HepG2 (cell line): ENCODE measurements at regions not wholly inside any gene's neighbourhood (a gene's known extent, or its start where the extent isn't known, plus 50 kb on each side); places are given as distances from the start of the nearest gene placed in this dataset.

Experiments
- CBX1 ChIP-seq: IDR thresholded peaks from one replicate; pipeline ENCODE4 v1.6.1; 2016; ENCODE audit warnings: antibody characterized with exemption, low read depth
- DPF2 ChIP-seq: sonication (generic); formaldehyde crosslinking; IDR thresholded peaks from 2 replicates; pipeline ENCODE4 v1.4.0; 2020; ENCODE audit warnings: mild to moderate bottlenecking, low read depth, missing genetic modification reagents, borderline replicate concordance
- ETV6 ChIP-seq: sonication (generic); formaldehyde crosslinking; conservative IDR thresholded peaks from 2 replicates; pipeline ENCODE4 v1.4.0; 2020; ENCODE audit warnings: missing genetic modification reagents
- EZH2 ChIP-seq: conservative IDR thresholded peaks from 2 replicates; pipeline ENCODE4 v1.6.1; 2012; ENCODE audit warnings: mild to moderate bottlenecking, low read depth, low read length, moderate library complexity
- FOXC1 ChIP-seq: sonication (generic); formaldehyde crosslinking; IDR thresholded peaks from 2 replicates; pipeline ENCODE4 v1.8.0; 2022; ENCODE audit warnings: mild to moderate bottlenecking, missing genetic modification reagents, borderline replicate concordance
- HBP1 ChIP-seq: IDR thresholded peaks from 2 replicates; pipeline ENCODE4 v1.6.1; 2016; ENCODE audit warnings: low read depth, control low read depth
- ISL2 ChIP-seq: sonication (generic); formaldehyde crosslinking; IDR thresholded peaks from 2 replicates; pipeline ENCODE4 v1.5.0; 2020; ENCODE audit warnings: missing genetic modification reagents
- PBX2 ChIP-seq: IDR thresholded peaks from 2 replicates; pipeline ENCODE4 v1.6.1; 2016; ENCODE audit warnings: control low read depth
- SAP130 ChIP-seq: IDR thresholded peaks from 2 replicates; pipeline ENCODE4 v1.6.1; 2016; ENCODE audit warnings: low read depth
- SKIL ChIP-seq: sonication (generic); formaldehyde crosslinking; IDR thresholded peaks from 2 replicates; pipeline ENCODE4 v1.8.0; 2022; ENCODE audit warnings: missing genetic modification reagents, mild to moderate bottlenecking, moderate library complexity, borderline replicate concordance
- SMAD9 ChIP-seq: sonication (generic); formaldehyde crosslinking; IDR thresholded peaks from 2 replicates; pipeline ENCODE4 v1.5.1; 2020; ENCODE audit warnings: mild to moderate bottlenecking, missing genetic modification reagents
- SRY ChIP-seq: sonication (generic); formaldehyde crosslinking; IDR thresholded peaks from 2 replicates; pipeline ENCODE4 v1.8.0; 2022; ENCODE audit warnings: mild to moderate bottlenecking, missing genetic modification reagents
- STAT5B ChIP-seq: sonication (generic); formaldehyde crosslinking; IDR thresholded peaks from 2 replicates; pipeline ENCODE4 v1.4.0; 2020; ENCODE audit warnings: missing genetic modification reagents
- SUZ12 ChIP-seq: fragments of 150-350 bp; IDR thresholded peaks from 2 replicates; pipeline ENCODE4 v1.6.1; 2014; ENCODE audit warnings: low read depth, low read length
- TCF12 ChIP-seq, 2 experiments: fragments of 450-650 bp in 1 of 2; sonication (generic) in 1 of 2; formaldehyde crosslinking in 1 of 2; IDR thresholded peaks; 2 replicates each; pipeline versions ENCODE4 v1.6.1 to v1.8.0; 2017 to 2022; ENCODE audit warnings: antibody characterized with exemption in 1 of 2, mild to moderate bottlenecking in 1 of 2, missing genetic modification reagents in 1 of 2, moderate library complexity in 1 of 2
- TCF7 ChIP-seq: sonication (generic); IDR thresholded peaks from 2 replicates; pipeline ENCODE4 v1.6.1; 2016; ENCODE audit warnings: antibody characterized with exemption, low read depth
- TFE3 ChIP-seq: IDR thresholded peaks from 2 replicates; pipeline ENCODE4 v1.6.1; 2016
- XBP1 ChIP-seq: sonication (generic); formaldehyde crosslinking; IDR thresholded peaks from 2 replicates; pipeline ENCODE4 v1.5.0; 2020; ENCODE audit warnings: missing genetic modification reagents
- ZHX1 ChIP-seq: sonication (generic); formaldehyde crosslinking; IDR thresholded peaks from 2 replicates; pipeline ENCODE4 v1.8.1; 2022; ENCODE audit warnings: low read depth, mild to moderate bottlenecking, missing genetic modification reagents
- ZNF576 ChIP-seq: sonication (generic); formaldehyde crosslinking; IDR thresholded peaks from 2 replicates; pipeline ENCODE4 v1.4.0; 2020; ENCODE audit warnings: mild to moderate bottlenecking, missing genetic modification reagents
- ZNF605 ChIP-seq: sonication (generic); formaldehyde crosslinking; IDR thresholded peaks from 2 replicates; pipeline ENCODE4 v1.8.0; 2022; ENCODE audit warnings: mild to moderate bottlenecking, missing genetic modification reagents
- ZNF615 ChIP-seq: sonication (generic); formaldehyde crosslinking; IDR thresholded peaks from 2 replicates; pipeline ENCODE4 v1.5.0; 2020; ENCODE audit warnings: mild to moderate bottlenecking, missing genetic modification reagents, borderline replicate concordance
- ZNF746 ChIP-seq: sonication (generic); formaldehyde crosslinking; IDR thresholded peaks from 2 replicates; pipeline ENCODE4 v1.8.0; 2022; ENCODE audit warnings: mild to moderate bottlenecking, missing genetic modification reagents

GRCh38 chr10:78550716-78551115 lies 517.1 kb downstream of the RPS24 start (continued):
- TF ChIP-seq ZHX1 (no peak), SRY (CRISPR knock-in tag) (no peak), ISL2 (CRISPR knock-in tag) (peak; percentile 76), XBP1 (CRISPR knock-in tag) (no peak), HBP1 (CRISPR knock-in tag) (no peak; the same call in 1 of the 2 replicates), CBX1 (no peak), TCF7 (no peak), ZNF576 (no peak), TCF12 (IDR thresholded peaks at IDR 0.05) (no peak), TCF12 (CRISPR knock-in tag; IDR thresholded peaks at IDR 0.05) (peak; percentile 23; the same call in 1 of the 2 replicates), SAP130 (CRISPR knock-in tag) (peak; percentile 88), SUZ12 (no peak), SMAD9 (CRISPR knock-in tag) (peak; percentile 23; the same call in 1 of the 2 replicates), SKIL (CRISPR knock-in tag) (peak; percentile 83; the same call in 1 of the 2 replicates), ZNF615 (CRISPR knock-in tag) (no peak), PBX2 (CRISPR knock-in tag) (no peak), EZH2 (no peak), DPF2 (CRISPR knock-in tag) (peak; percentile 65; the same call in 1 of the 2 replicates), TFE3 (peak; percentile 97), ZNF605 (peak; percentile 49; the same call in 1 of the 2 replicates), ZNF746 (CRISPR knock-in tag) (peak; percentile 59; the same call in 1 of the 2 replicates), ETV6 (no peak), STAT5B (CRISPR knock-in tag) (no peak), FOXC1 (CRISPR knock-in tag) (no peak)
